GM23338 (cell line): ENCODE measurements at regions not wholly inside any gene's neighbourhood (a gene's known extent, or its start where the extent isn't known, plus 50 kb on each side); places are given as distances from the start of the nearest gene placed in this dataset.

Experiments
- ATAC-seq: fragments of 200-7000 bp; cut with Tn5 transposase; 3 replicates; pipeline ENCODE4 v1.9.1; 2020
- DNase-seq: peaks from one replicate; pipeline ENCODE4 v3.0.0-alpha.2; 2015; ENCODE audit warnings: low spot score
- H2AFZ ChIP-seq: fragments of 200-600 bp; sonication (generic); 2 replicates; pipeline ENCODE4 v1.8.0; 2016; ENCODE audit warnings: antibody characterized with exemption, mild to moderate bottlenecking, moderate library complexity
- H3F3A ChIP-seq: fragments of 200-600 bp; sonication (generic); replicated peaks from 2 replicates; pipeline ENCODE4 v1.8.0; 2017; ENCODE audit warnings: antibody characterized with exemption, mixed run types, low read depth
- H3K27ac ChIP-seq: fragments of 200-600 bp; sonication (generic); 2 replicates; pipeline ENCODE4 v1.6.1; 2016; ENCODE audit warnings: low read depth
- H3K27me3 ChIP-seq: fragments of 200-600 bp; sonication (generic); 2 replicates; pipeline ENCODE4 v1.8.0; 2016; ENCODE audit warnings: mild to moderate bottlenecking, mixed run types, moderate library complexity; ENCODE audit not compliant: insufficient read depth
- H3K36me3 ChIP-seq: fragments of 200-600 bp; sonication (generic); 2 replicates; pipeline ENCODE4 v1.8.0; 2016; ENCODE audit warnings: mild to moderate bottlenecking; ENCODE audit not compliant: insufficient read depth
- H3K4me1 ChIP-seq: fragments of 200-600 bp; sonication (generic); 2 replicates; pipeline ENCODE4 v1.8.0; 2016; ENCODE audit warnings: mild to moderate bottlenecking, moderate library complexity; ENCODE audit not compliant: insufficient read depth
- H3K4me2 ChIP-seq: fragments of 200-600 bp; sonication (generic); 2 replicates; pipeline ENCODE4 v1.7.1; 2017; ENCODE audit warnings: mixed run types
- H3K4me3 ChIP-seq: fragments of 200-600 bp; sonication (generic); 2 replicates; pipeline ENCODE4 v1.6.1; 2016; ENCODE audit warnings: mixed run types
- H3K79me2 ChIP-seq: fragments of 200-600 bp; sonication (generic); replicated peaks from 2 replicates; pipeline ENCODE4 v1.8.0; 2017; ENCODE audit warnings: mild to moderate bottlenecking; ENCODE audit not compliant: insufficient read depth
- H3K9me2 ChIP-seq: fragments of 200-600 bp; sonication (generic); 2 replicates; pipeline ENCODE4 v1.8.0; 2017; ENCODE audit not compliant: insufficient read depth
- H4K20me1 ChIP-seq: fragments of 200-600 bp; sonication (generic); replicated peaks from 2 replicates; pipeline ENCODE4 v1.8.0; 2017; ENCODE audit warnings: mild to moderate bottlenecking; ENCODE audit not compliant: insufficient read depth
- H3K27ac Mint-ChIP-seq: 2 replicates; pipeline ENCODE4 v1.8.0; 2020; ENCODE audit warnings: inconsistent platforms, mild to moderate bottlenecking, moderate library complexity, mixed read lengths
- H3K27me3 Mint-ChIP-seq: 3 replicates; pipeline ENCODE4 v1.8.0; 2022; ENCODE audit warnings: low read depth, mild to moderate bottlenecking, moderate library complexity, mixed read lengths, inconsistent platforms; ENCODE audit not compliant: insufficient read depth, poor library complexity
- H3K36me3 Mint-ChIP-seq: 3 replicates; pipeline ENCODE4 v1.8.0; 2021; ENCODE audit warnings: low read depth, mild to moderate bottlenecking, inconsistent platforms, moderate library complexity, mixed read lengths
- H3K4me1 Mint-ChIP-seq: 3 replicates; pipeline ENCODE4 v1.8.0; 2020; ENCODE audit warnings: mild to moderate bottlenecking, inconsistent platforms, mixed read lengths
- H3K4me3 Mint-ChIP-seq: 3 replicates; pipeline ENCODE4 v1.8.0; 2021; ENCODE audit warnings: moderate library complexity, mild to moderate bottlenecking, inconsistent platforms, mixed read lengths
- H3K9me3 Mint-ChIP-seq: 3 replicates; pipeline ENCODE4 v1.8.0; 2020; ENCODE audit warnings: moderate library complexity, mild to moderate bottlenecking, inconsistent platforms, mixed read lengths
- CREB1 ChIP-seq: fragments of 250-450 bp; sonication (Bioruptor Pico); IDR thresholded peaks from 2 replicates; pipeline ENCODE4 v1.5.0; 2020; ENCODE audit warnings: low read depth, mild to moderate bottlenecking, moderate library complexity
- ETS1 ChIP-seq: IDR thresholded peaks from 2 replicates; pipeline ENCODE4 v1.6.1; 2016; ENCODE audit warnings: antibody characterized with exemption
- EZH2 ChIP-seq: fragments of 200-600 bp; sonication (generic); IDR thresholded peaks from one replicate; pipeline ENCODE4 v1.8.0; 2017; ENCODE audit warnings: antibody characterized with exemption, mild to moderate bottlenecking, low read depth; ENCODE audit not compliant: unreplicated experiment
- EZH2phosphoT487 ChIP-seq: fragments of 200-600 bp; sonication (generic); IDR thresholded peaks from one replicate; pipeline ENCODE4 v1.8.1; 2018; ENCODE audit warnings: antibody characterized with exemption; ENCODE audit not compliant: unreplicated experiment
- JUNB ChIP-seq: IDR thresholded peaks from one replicate; pipeline ENCODE4 v1.6.1; 2016; ENCODE audit warnings: antibody characterized with exemption; ENCODE audit not compliant: unreplicated experiment
- NANOG ChIP-seq: IDR thresholded peaks from 2 replicates; pipeline ENCODE4 v1.6.1; 2016; ENCODE audit warnings: antibody characterized with exemption, borderline replicate concordance
- POLR2AphosphoS5 ChIP-seq: IDR thresholded peaks from 2 replicates; pipeline ENCODE4 v1.6.1; 2016; ENCODE audit warnings: antibody characterized with exemption, low read depth
- REST ChIP-seq: IDR thresholded peaks from one replicate; pipeline ENCODE4 v1.6.1; 2018; ENCODE audit warnings: antibody characterized with exemption; ENCODE audit not compliant: unreplicated experiment
- STAT1 ChIP-seq: IDR thresholded peaks from one replicate; pipeline ENCODE4 v1.6.1; 2016; ENCODE audit warnings: antibody characterized with exemption; ENCODE audit not compliant: unreplicated experiment
- ZNF114 ChIP-seq: fragments of 250-450 bp; sonication (Bioruptor Pico); IDR thresholded peaks from 2 replicates; pipeline ENCODE4 v1.5.0; 2020; ENCODE audit warnings: mild to moderate bottlenecking, moderate library complexity
- ZNF331 ChIP-seq: fragments of 250-450 bp; sonication (Bioruptor Pico); IDR thresholded peaks from 2 replicates; pipeline ENCODE4 v1.5.0; 2020; ENCODE audit warnings: low read depth, mild to moderate bottlenecking, moderate library complexity
- ZNF462 ChIP-seq: fragments of 250-450 bp; sonication (Bioruptor Pico); IDR thresholded peaks from 2 replicates; pipeline ENCODE4 v1.5.0; 2020; ENCODE audit warnings: mild to moderate bottlenecking, moderate library complexity
- TF ChIP-seq, protein P1 (sequence below), 2 experiments: fragments of 200-600 bp in 1 of 2; sonication (generic) in 1 of 2; conservative IDR thresholded peaks; 2 replicates each; pipeline versions ENCODE4 v1.5.1 to v1.6.1; 2016 to 2017; ENCODE audit warnings: antibody characterized with exemption in 2 of 2, low read depth in 2 of 2, mild to moderate bottlenecking in 2 of 2, moderate library complexity in 1 of 2

DNA sequence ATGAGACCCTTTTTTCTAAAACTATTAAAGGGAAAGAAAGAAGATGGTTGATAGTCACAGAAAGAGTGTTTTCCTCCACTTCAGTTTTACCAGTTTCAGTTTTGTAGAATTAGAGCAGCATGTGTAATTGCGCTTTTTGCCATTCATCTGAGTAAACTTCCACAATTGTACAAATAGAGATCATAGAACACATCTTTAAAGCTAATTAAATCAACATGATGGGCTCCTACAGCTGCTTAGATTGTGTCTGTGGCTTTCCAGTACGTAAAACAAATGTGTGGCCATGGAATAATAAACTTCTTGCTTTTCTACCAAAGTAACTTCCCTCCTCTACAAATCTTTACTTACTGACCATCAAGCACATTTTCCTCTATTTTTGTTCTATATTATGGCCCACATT lies 84.2 kb upstream of the LRIG3 start:
- Histone ChIP-seq H4K20me1 (no peaks in the 10 kb centered on the region), H3K79me2 (no peaks in the 10 kb centered on the region), H3K4me3 (no peak overlapping the region), H3K9me2 (no peaks in the 10 kb centered on the region), H2AFZ (no peak overlapping the region; the same call in 1 of the 2 replicates), H3F3A (no peaks in the 10 kb centered on the region), H3K27ac (no peak overlapping the region), H3K4me1 (no peaks in the 10 kb centered on the region), H3K27me3 (no peaks in the 10 kb centered on the region), H3K36me3 (no peaks in the 10 kb centered on the region), H3K4me2 (no peak overlapping the region)
- Mint-ChIP-seq H3K27me3 (no peaks in the 10 kb centered on the region), H3K4me1 (no peaks in the 10 kb centered on the region), H3K4me3 (no peak overlapping the region), H3K36me3 (no peaks in the 10 kb centered on the region), H3K9me3 (no peaks in the 10 kb centered on the region), H3K27ac (no peak overlapping the region)
- ATAC-seq: no peak
- TF ChIP-seq EZH2: no peak
- no peak for TF ChIP-seq NANOG
- no peak for TF ChIP-seq EZH2phosphoT487
- no peak for TF ChIP-seq ETS1
- TF ChIP-seq CREB1: no peak
- no peak for TF ChIP-seq ZNF331 (CRISPR knock-in tag)
- TF ChIP-seq, protein P1, sequence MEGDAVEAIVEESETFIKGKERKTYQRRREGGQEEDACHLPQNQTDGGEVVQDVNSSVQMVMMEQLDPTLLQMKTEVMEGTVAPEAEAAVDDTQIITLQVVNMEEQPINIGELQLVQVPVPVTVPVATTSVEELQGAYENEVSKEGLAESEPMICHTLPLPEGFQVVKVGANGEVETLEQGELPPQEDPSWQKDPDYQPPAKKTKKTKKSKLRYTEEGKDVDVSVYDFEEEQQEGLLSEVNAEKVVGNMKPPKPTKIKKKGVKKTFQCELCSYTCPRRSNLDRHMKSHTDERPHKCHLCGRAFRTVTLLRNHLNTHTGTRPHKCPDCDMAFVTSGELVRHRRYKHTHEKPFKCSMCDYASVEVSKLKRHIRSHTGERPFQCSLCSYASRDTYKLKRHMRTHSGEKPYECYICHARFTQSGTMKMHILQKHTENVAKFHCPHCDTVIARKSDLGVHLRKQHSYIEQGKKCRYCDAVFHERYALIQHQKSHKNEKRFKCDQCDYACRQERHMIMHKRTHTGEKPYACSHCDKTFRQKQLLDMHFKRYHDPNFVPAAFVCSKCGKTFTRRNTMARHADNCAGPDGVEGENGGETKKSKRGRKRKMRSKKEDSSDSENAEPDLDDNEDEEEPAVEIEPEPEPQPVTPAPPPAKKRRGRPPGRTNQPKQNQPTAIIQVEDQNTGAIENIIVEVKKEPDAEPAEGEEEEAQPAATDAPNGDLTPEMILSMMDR (conservative IDR thresholded peaks at IDR 0.05; ENCODE audit: low read depth in 2 of 2): no peak
- no peak for TF ChIP-seq ZNF114 (CRISPR knock-in tag)
- TF ChIP-seq JUNB: no peak
- no peak for TF ChIP-seq REST
- no peak for TF ChIP-seq ZNF462
- TF ChIP-seq POLR2AphosphoS5: no peak
- TF ChIP-seq STAT1: no peak
- DNase-seq: no peak
